OCI-LY3 (cell line): ENCODE measurements at regions not wholly inside any gene's neighbourhood (a gene's known extent, or its start where the extent isn't known, plus 50 kb on each side); places are given as distances from the start of the nearest gene placed in this dataset.

Experiments
- CTCF ChIP-seq: fragments of 200-600, 300-600 bp; sonication (generic); IDR thresholded peaks from 2 replicates; pipeline ENCODE4 v1.5.1; 2014; ENCODE audit warnings: antibody characterized with exemption, low read length, low read depth
- EZH2phosphoT487 ChIP-seq: fragments of 200-600 bp; shearing (Covaris generic); IDR thresholded peaks from 2 replicates; pipeline ENCODE4 v1.6.1; 2018; ENCODE audit warnings: antibody characterized with exemption, mixed run types, low read depth

- no peak for TF ChIP-seq CTCF
- no peak for TF ChIP-seq EZH2phosphoT487
These were observed 142.3 kb upstream of the ARGLU1 start for GRCh38 chr13:106710266-106710665.
